Stimulated activated CD8-positive, alpha-beta memory T cell treated with anti-CD3 and anti-CD28 coated beads, Interleukin-12 subunit alpha, Interleukin-12 subunit beta, amount 100 ng/mL, for 4 hours (primary cell): ENCODE measurements at regions not wholly inside any gene's neighbourhood (a gene's known extent, or its start where the extent isn't known, plus 50 kb on each side); places are given as distances from the start of the nearest gene placed in this dataset.
"Not testable (repeated sequence)": the region's sequence is repeated elsewhere in the genome, so short reads cannot be mapped to it uniquely, and the experiment has no call there.

ENCODE experiments used
- DNase-seq: peaks from one replicate; pipeline ENCODE4 v3.0.0-alpha.2; 2020; ENCODE audit warnings: low read depth

GRCh38 chr5:18240971-18241370, 606.7 kb downstream of the TAF11L14 start:
- DNase-seq, result no peak

- no peak for DNase-seq
These were observed 609.6 kb downstream of the TAF11L14 start for GRCh38 chr5:18243846-18244245.

DNA sequence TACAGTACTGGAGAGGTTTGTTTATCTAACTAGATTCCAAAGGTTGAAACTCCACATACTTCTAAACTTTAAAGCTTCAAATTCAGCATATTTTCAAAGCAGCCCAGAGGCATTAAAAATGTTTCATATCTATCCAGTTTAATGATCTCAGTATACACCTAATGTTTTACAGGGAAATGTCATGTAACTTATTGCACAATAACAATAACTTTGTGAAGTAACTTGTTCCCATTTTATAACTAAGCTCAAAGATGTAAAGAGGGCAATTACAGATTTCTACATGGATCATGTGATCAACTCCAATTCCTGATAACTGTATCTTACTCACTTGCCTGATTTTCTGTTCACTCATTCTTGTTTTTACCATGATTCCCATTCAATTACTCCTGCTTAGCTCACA, 610.0 kb downstream of the TAF11L14 start:
- no peak for DNase-seq

DNA sequence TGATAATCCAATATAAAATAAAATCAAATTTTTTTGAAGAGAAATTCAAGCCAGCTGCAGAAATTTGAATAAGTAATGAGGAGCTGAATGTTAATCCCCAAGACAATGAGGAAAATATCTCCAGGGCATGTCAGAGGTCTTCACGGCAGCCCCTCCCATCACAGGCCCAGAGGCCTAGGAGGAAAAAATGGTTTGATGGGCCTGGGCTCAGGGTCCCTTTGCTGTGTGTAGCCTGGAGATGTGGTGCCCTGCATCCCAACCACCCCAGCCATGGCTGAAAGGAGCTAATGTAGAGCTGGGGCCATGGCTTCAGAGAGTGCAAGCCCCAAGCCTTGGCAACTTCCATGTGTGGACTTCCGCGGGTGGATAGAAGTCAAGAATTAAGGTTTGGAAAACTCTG, 618.3 kb downstream of the TAF11L14 start:
- no peak for DNase-seq

DNA sequence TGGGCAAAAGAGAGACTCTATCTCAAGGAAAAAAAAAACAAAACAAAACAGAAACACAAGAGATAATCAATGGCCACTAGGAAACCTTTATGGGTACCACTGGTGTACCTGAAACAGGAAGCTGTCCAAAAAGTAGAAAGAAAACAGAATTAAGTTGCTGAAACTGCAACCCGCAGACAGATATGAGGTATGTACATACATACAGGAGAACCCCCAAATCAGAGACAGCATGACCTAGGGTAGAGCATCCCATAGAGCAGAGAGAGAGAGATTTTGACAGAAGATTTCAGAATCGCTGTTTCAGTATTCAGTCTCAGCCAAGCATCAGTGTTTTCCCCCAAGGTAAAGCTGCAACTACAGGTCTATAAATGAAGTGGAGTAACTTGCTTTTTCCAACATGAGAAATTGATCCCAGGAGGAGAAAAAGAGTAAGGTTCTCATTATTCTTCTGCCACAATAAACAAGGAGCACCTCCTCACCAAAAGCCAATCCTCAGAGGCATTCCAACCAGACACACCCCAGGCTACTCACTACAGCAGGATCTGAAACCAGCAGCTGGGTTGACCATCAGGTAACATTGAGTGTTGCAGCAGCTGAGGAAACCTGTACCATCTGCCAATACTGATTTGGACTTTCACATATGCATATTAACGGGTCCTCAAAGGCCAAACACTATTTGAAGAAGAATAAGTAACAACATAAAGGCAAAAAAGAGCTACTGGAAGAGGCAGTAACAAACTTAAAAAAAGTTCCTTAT, 630.0 kb downstream of the TAF11L14 start:
- no peak for DNase-seq

GRCh38 chr5:18270635-18271338, 636.5 kb downstream of the TAF11L14 start:
- no peak for DNase-seq

- DNase-seq, result no peak
These were observed 642.7 kb downstream of the TAF11L14 start for GRCh38 chr5:18276939-18277338.

- no peak for DNase-seq
These were observed 647.8 kb downstream of the TAF11L14 start for GRCh38 chr5:18281947-18282581.

- DNase-seq, result no peak
These were observed 651.0 kb downstream of the TAF11L14 start for GRCh38 chr5:18285257-18285656.

DNA sequence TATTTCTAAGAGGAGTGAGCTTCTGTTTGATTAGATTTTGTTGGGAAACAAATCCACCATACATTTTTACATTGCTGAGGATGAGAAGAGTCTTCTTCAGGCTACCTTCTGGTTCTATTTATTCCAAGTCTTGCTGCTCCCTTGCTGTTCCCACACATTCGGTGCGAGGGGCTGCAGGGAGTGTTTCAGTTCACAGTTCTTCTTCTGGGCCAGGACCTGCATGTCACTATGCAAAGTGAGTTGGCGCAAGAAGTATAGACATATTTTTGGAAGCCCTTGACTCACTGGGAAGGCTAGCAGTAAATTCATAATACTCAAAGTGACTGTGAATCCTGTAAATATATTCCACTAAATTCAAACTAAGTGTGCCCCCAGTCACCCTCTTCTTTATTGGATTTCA, 657.9 kb downstream of the TAF11L14 start:
- DNase-seq, result no peak

- DNase-seq, result not testable (repeated sequence)
These were observed 661.4 kb downstream of the TAF11L14 start for GRCh38 chr5:18295696-18296095.

DNA sequence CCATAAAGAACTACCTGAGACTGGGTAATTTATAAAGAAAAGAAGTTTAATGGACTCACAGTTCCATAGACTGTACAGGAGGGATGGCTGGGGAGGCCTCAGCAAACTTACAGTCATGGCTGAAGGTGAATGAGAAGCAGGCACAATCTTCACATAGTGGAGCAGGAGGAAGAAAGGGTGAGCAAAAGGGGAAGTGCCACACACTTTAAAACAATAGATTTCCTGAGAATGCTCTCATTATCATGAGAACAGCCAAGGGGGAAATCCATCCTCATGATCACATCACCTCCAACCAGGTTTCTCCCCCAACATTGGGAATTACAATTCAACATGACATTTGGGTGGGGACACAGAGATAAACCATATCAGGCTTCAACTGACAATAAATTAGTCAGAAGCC, 664.9 kb downstream of the TAF11L14 start:
- no peak for DNase-seq

DNA sequence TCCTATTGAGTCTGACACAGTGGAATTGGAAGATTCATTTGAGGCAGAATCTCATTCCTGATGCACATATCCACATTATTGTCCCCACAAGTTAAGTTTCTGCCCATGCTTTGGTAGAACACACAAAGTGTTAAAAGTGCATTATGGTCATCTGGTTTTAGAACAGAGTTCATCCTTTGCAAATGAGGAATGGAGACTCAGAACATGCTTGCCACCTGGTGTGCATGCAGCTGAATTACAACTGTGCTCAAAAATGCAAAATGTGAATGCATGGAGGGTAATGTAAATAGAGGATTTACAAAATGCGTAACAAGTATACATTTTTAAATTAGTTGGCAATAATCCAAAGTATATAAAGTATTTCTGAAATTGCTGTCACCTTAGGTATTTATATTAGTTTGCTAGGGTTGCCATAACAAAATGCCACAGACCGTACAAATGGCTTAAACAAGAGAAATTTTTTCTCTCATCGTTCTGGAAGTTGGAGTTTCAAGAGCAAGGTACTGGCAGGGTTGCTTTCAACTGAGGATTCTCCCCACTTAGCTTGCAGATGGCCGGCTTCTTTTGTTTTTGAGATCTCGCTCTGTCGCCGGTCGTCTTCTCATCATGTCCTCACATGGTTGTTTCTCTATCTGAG, 671.1 kb downstream of the TAF11L14 start:
- no peak for DNase-seq

- DNase-seq, result no peak
These were observed 677.0 kb downstream of the TAF11L14 start for GRCh38 chr5:18311266-18311665.

GRCh38 chr5:18312016-18312415, 677.8 kb downstream of the TAF11L14 start:
- no peak for DNase-seq

GRCh38 chr5:18314192-18314778, 680.0 kb downstream of the TAF11L14 start:
- DNase-seq, result no peak

DNA sequence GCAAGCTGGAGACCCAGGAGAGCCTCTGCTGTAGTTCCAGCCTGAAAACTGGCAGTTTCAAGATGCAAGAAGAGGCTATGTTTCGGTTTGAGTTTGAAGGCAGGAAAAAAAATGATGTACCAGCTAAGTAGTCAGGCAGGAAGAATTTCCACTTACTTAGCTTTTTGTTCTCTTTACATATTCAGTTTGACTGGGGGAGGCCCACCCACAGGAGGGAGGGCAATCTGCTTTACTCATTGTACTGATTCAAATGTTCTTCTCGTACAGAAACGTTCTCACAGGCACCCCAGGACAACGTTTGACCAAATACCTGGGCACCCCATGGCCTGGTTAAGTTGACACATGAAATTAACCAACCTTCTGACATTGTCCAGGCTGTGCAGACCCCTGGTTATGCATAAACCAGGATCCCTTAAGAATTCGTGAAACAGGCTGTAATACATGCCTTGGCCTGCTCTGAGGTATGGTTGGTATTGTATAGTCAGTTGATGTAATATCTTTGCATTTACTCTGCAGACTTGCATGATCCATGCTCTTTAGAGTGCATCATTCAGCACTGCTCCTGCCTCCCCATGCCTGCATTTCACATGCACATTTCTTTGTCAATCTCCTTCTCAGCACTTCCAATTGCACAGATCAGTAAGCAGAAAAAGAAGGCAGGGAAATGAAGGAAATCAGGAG, 687.1 kb downstream of the TAF11L14 start:
- no peak for DNase-seq

GRCh38 chr5:18323891-18324290, 689.6 kb downstream of the TAF11L14 start:
- DNase-seq, result no peak

DNA sequence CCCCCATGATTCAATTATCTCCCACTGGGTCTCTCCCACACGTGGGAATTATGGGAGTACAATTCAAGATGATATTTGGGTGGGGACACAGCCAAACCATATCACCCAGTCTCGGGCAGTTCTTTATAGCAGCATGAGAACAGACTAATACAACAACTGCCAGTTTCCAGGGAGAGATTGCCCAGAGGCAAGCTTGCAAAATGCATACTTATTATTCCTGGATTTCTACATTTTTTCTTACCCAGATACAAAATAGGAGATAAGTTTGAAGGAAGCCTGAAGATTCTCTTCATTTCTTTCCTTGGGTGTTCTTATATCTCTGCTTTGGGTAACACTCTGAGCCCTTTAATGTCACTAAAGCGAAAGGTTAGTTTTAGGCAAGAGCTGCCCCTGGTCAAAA, 691.2 kb downstream of the TAF11L14 start:
- no peak for DNase-seq

DNA sequence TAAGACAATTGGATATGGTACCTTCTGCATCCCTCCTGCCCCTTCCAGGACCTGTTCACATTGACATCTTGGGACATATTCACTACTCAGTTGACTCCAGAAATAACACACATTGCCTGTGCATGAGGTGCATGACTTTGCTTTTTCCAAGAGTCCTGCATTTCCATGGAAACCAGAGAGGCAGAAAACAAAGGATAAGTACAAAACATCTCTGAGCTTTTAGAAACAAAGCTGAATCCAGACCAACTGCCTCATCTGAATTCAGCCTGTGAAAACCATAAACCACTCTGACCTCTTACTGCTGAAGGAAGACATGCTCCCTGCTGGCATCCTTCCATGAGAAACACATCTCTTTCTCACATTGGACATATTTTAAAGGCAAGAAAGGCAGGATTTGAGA, 695.1 kb downstream of the TAF11L14 start:
- DNase-seq, result no peak

DNA sequence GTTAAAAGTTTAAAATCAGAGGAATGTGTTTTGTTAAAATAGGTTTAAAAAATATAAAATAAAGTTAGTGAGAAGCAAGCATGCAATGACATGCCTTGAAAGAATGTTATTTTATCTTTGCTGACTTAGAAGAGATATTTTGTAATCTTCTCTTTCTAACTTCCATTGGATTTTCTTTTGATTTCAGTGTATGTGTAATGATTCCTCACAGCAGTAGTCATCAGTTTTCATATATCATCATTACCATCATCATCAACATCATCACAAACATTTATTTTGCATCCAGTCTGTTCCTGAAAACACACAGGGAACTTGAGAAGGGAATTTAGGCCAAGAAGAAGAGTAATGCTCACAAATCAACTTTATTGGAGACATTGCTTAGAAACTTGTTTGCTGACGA, 699.6 kb downstream of the TAF11L14 start:
- no peak for DNase-seq

GRCh38 chr5:18334949-18335348, 700.7 kb downstream of the TAF11L14 start:
- no peak for DNase-seq
